Neural cell (in vitro differentiated cells): ENCODE measurements at regions not wholly inside any gene's neighbourhood (a gene's known extent, or its start where the extent isn't known, plus 50 kb on each side); places are given as distances from the start of the nearest gene placed in this dataset.

Experiments
- H2AFZ ChIP-seq: fragments of 200-600, 300-800 bp; sonication (generic), shearing (Covaris generic); 2 replicates; pipeline ENCODE4 v1.6.0; 2014; ENCODE audit warnings: low read depth, mild to moderate bottlenecking, antibody characterized with exemption, low read length, moderate library complexity
- H3F3A ChIP-seq: fragments of 200-600 bp; shearing (Covaris generic); 2 replicates; pipeline ENCODE4 v1.6.1; 2016; ENCODE audit warnings: mild to moderate bottlenecking, moderate library complexity, mixed read lengths, antibody characterized with exemption, low read length; ENCODE audit not compliant: insufficient read depth, poor library complexity, severe bottlenecking
- H3K27ac ChIP-seq: fragments of 200-600, 300-800 bp; sonication (generic), shearing (Covaris generic); 2 replicates; pipeline ENCODE4 v1.5.1; 2014; ENCODE audit warnings: mild to moderate bottlenecking, low read length, moderate library complexity
- H3K27me3 ChIP-seq: fragments of 300-800, 200-600 bp; sonication (generic), shearing (Covaris generic); 2 replicates; pipeline ENCODE4 v1.6.0; 2014; ENCODE audit warnings: mild to moderate bottlenecking, low read depth, low read length, moderate library complexity; ENCODE audit not compliant: insufficient read depth
- H3K36me3 ChIP-seq: fragments of 300-800, 200-600 bp; sonication (generic), shearing (Covaris generic); 2 replicates; pipeline ENCODE4 v1.5.1; 2014; ENCODE audit warnings: mild to moderate bottlenecking, antibody characterized with exemption, low read length, moderate library complexity; ENCODE audit not compliant: insufficient read depth
- H3K4me2 ChIP-seq: fragments of 300-800, 200-600 bp; sonication (generic), shearing (Covaris generic); 2 replicates; pipeline ENCODE4 v1.6.0; 2014; ENCODE audit warnings: mild to moderate bottlenecking, low read length
- H3K4me3 ChIP-seq: fragments of 300-800, 200-600 bp; sonication (generic), shearing (Covaris generic); 2 replicates; pipeline ENCODE4 v1.5.1; 2014; ENCODE audit warnings: mild to moderate bottlenecking, low read length, moderate library complexity
- H3K79me2 ChIP-seq: fragments of 200-600 bp; shearing (Covaris generic); replicated peaks from 2 replicates; pipeline ENCODE4 v1.6.0; 2014; ENCODE audit warnings: mild to moderate bottlenecking, low read length, moderate library complexity; ENCODE audit not compliant: insufficient read depth
- H3K9ac ChIP-seq: fragments of 300-800, 200-600 bp; sonication (generic), shearing (Covaris generic); 2 replicates; pipeline ENCODE4 v1.6.1; 2016; ENCODE audit warnings: mild to moderate bottlenecking, low read length, mixed read lengths
- H3K9me2 ChIP-seq: fragments of 200-600 bp; shearing (Covaris generic); 2 replicates; pipeline ENCODE4 v1.6.1; 2016; ENCODE audit warnings: mild to moderate bottlenecking, low read length, mixed read lengths; ENCODE audit not compliant: insufficient read depth
- H3K9me3 ChIP-seq: fragments of 200-600, 300-800 bp; sonication (generic), shearing (Covaris generic); 2 replicates; pipeline ENCODE4 v1.6.1; 2016; ENCODE audit warnings: mild to moderate bottlenecking, mixed run types, low read length, moderate library complexity, mixed read lengths
- H4K20me1 ChIP-seq: fragments of 200-600 bp; shearing (Covaris generic); 2 replicates; pipeline ENCODE4 v1.6.1; 2016; ENCODE audit warnings: mild to moderate bottlenecking, mixed run types; ENCODE audit not compliant: insufficient read depth
- EP300 ChIP-seq: fragments of 450-650 bp; conservative IDR thresholded peaks from 2 replicates; pipeline ENCODE4 v1.6.1; 2014; ENCODE audit warnings: antibody characterized with exemption, mild to moderate bottlenecking, moderate library complexity; ENCODE audit not compliant: poor library complexity, severe bottlenecking
- EZH2 ChIP-seq: fragments of 200-600, 300-800 bp; shearing (Covaris generic), sonication (generic); IDR thresholded peaks from 2 replicates; pipeline ENCODE4 v1.6.1; 2014; ENCODE audit warnings: antibody characterized with exemption, low read length, borderline replicate concordance, mild to moderate bottlenecking; ENCODE audit not compliant: insufficient read depth, poor library complexity, severe bottlenecking
- MXI1 ChIP-seq: fragments of 450-650 bp; conservative IDR thresholded peaks from 2 replicates; pipeline ENCODE4 v1.6.1; 2014; ENCODE audit warnings: antibody characterized with exemption, mild to moderate bottlenecking; ENCODE audit not compliant: poor library complexity, severe bottlenecking
- POLR2AphosphoS5 ChIP-seq: IDR thresholded peaks from 2 replicates; pipeline ENCODE4 v1.6.1; 2012
- RAD21 ChIP-seq: fragments of 450-650 bp; conservative IDR thresholded peaks from 2 replicates; pipeline ENCODE4 v1.6.1; 2014; ENCODE audit warnings: antibody characterized with exemption, mild to moderate bottlenecking, moderate library complexity
- REST ChIP-seq: IDR thresholded peaks from 2 replicates; pipeline ENCODE4 v1.6.1; 2012; ENCODE audit warnings: borderline replicate concordance
- SMC3 ChIP-seq: fragments of 450-650 bp; conservative IDR thresholded peaks from 2 replicates; pipeline ENCODE4 v1.6.1; 2014; ENCODE audit warnings: antibody characterized with exemption, mild to moderate bottlenecking, moderate library complexity; ENCODE audit not compliant: poor library complexity
- TAF1 ChIP-seq: IDR thresholded peaks from 2 replicates; pipeline ENCODE4 v1.6.1; 2012; ENCODE audit warnings: low read depth
- TF ChIP-seq, protein P1 (sequence below): fragments of 450-650 bp; IDR thresholded peaks from 2 replicates; pipeline ENCODE4 v1.5.1; 2014; ENCODE audit warnings: antibody characterized with exemption, mild to moderate bottlenecking, moderate library complexity; ENCODE audit not compliant: poor library complexity, severe bottlenecking

- no peaks in the 10 kb centered on the region for H3K9me2 ChIP-seq
- no peaks in the 10 kb centered on the region for H4K20me1 ChIP-seq
- no peak for TF ChIP-seq EP300
- TF ChIP-seq RAD21: no peak
- TF ChIP-seq, protein P1, sequence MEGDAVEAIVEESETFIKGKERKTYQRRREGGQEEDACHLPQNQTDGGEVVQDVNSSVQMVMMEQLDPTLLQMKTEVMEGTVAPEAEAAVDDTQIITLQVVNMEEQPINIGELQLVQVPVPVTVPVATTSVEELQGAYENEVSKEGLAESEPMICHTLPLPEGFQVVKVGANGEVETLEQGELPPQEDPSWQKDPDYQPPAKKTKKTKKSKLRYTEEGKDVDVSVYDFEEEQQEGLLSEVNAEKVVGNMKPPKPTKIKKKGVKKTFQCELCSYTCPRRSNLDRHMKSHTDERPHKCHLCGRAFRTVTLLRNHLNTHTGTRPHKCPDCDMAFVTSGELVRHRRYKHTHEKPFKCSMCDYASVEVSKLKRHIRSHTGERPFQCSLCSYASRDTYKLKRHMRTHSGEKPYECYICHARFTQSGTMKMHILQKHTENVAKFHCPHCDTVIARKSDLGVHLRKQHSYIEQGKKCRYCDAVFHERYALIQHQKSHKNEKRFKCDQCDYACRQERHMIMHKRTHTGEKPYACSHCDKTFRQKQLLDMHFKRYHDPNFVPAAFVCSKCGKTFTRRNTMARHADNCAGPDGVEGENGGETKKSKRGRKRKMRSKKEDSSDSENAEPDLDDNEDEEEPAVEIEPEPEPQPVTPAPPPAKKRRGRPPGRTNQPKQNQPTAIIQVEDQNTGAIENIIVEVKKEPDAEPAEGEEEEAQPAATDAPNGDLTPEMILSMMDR: no peak
- no peak for TF ChIP-seq EZH2
- TF ChIP-seq MXI1: no peak
- no peak for TF ChIP-seq REST
- TF ChIP-seq TAF1: no peak
- no peak for TF ChIP-seq SMC3
- no peak for TF ChIP-seq POLR2AphosphoS5
- H3K79me2 ChIP-seq: no peaks in the 10 kb centered on the region
- no peak overlapping the region for H3K4me3 ChIP-seq
- no peak overlapping the region for H2AFZ ChIP-seq
- H3K9me3 ChIP-seq: no peaks in the 10 kb centered on the region
- H3K27me3 ChIP-seq: no peaks in the 10 kb centered on the region
- H3K27ac ChIP-seq: no peak overlapping the region
- H3K9ac ChIP-seq: no peak overlapping the region
- no peaks in the 10 kb centered on the region for H3F3A ChIP-seq
- H3K36me3 ChIP-seq: no peaks in the 10 kb centered on the region
- H3K4me2 ChIP-seq: no peak overlapping the region
These were observed 175.6 kb upstream of the CDH11 start for GRCh38 chr16:65297453-65297852.

GRCh38 chr16:65295527-65295926 is 173.7 kb upstream of the CDH11 start:
- Histone ChIP-seq H3K4me3 (no peak overlapping the region), H3K27ac (no peak overlapping the region), H3K79me2 (no peaks in the 10 kb centered on the region), H3K9me2 (no peaks in the 10 kb centered on the region), H3K9me3 (no peaks in the 10 kb centered on the region), H2AFZ (no peak overlapping the region), H3K9ac (no peak overlapping the region), H3K4me2 (no peak overlapping the region), H4K20me1 (no peaks in the 10 kb centered on the region), H3K36me3 (no peaks in the 10 kb centered on the region), H3F3A (no peaks in the 10 kb centered on the region), H3K27me3 (no peaks in the 10 kb centered on the region)
- TF ChIP-seq RAD21 (no peak), EP300 (no peak), SMC3 (no peak), EZH2 (no peak), MXI1 (no peak), REST (no peak), POLR2AphosphoS5 (no peak), TAF1 (no peak)
- TF ChIP-seq, protein P1: no peak
